CD4-positive, alpha-beta T cell treated with Interleukin-6 for 4 hours (primary cell): ENCODE measurements at regions not wholly inside any gene's neighbourhood (a gene's known extent, or its start where the extent isn't known, plus 50 kb on each side); places are given as distances from the start of the nearest gene placed in this dataset.

Source experiments
- DNase-seq: peaks from one replicate; pipeline ENCODE4 v3.0.0-alpha.2; 2020; ENCODE audit warnings: mixed read lengths

- no peak for DNase-seq
Observed at GRCh38 chr2:42864641-42865280, 72.4 kb upstream of the HAAO start.

- DNase-seq = no peak
Observed at GRCh38 chr2:42864222-42864621, 71.8 kb upstream of the HAAO start.

GRCh38 chr2:42863751-42864150 is 71.4 kb upstream of the HAAO start:
- no peak for DNase-seq

GRCh38 chr2:42863320-42863719 is 70.9 kb upstream of the HAAO start:
- DNase-seq = no peak

- no peak for DNase-seq
Observed at GRCh38 chr2:42862669-42863185, 70.3 kb upstream of the HAAO start.

- DNase-seq = no peak
Observed at GRCh38 chr2:42861321-42861720, 68.9 kb upstream of the HAAO start.

GRCh38 chr2:42860319-42861094 is 68.1 kb upstream of the HAAO start:
- DNase-seq = no peak

- DNase-seq = no peak
Observed at GRCh38 chr2:42859791-42860190, 67.4 kb upstream of the HAAO start.

- DNase-seq = peak; percentile 69
Observed at GRCh38 chr2:42859006-42859552, 66.7 kb upstream of the HAAO start.

- no peak for DNase-seq
Observed at GRCh38 chr2:42858140-42859005, 66.0 kb upstream of the HAAO start.

GRCh38 chr2:42856891-42857632 is 64.7 kb upstream of the HAAO start:
- DNase-seq = no peak

GRCh38 chr2:42856106-42856860 is 63.9 kb upstream of the HAAO start:
- DNase-seq = no peak

- DNase-seq = no peak
Observed at GRCh38 chr2:42855221-42855970, 63.0 kb upstream of the HAAO start.

GRCh38 chr2:42854207-42854818 is 61.9 kb upstream of the HAAO start:
- DNase-seq = no peak

GRCh38 chr2:42853549-42854206 is 61.3 kb upstream of the HAAO start:
- no peak for DNase-seq

- DNase-seq = no peak
Observed at GRCh38 chr2:42852798-42853197, 60.4 kb upstream of the HAAO start.

GRCh38 chr2:42851740-42852250 is 59.4 kb upstream of the HAAO start:
- no peak for DNase-seq

GRCh38 chr2:42851186-42851585 is 58.8 kb upstream of the HAAO start:
- no peak for DNase-seq

- no peak for DNase-seq
Observed at GRCh38 chr2:42850016-42850805, 57.8 kb upstream of the HAAO start.
